Esophagus muscularis mucosa (tissue), 4 donors: ENCODE measurements at regions not wholly inside any gene's neighbourhood (a gene's known extent, or its start where the extent isn't known, plus 50 kb on each side); places are given as distances from the start of the nearest gene placed in this dataset.

Source experiments
- DNase-seq: peaks from one replicate; pipeline ENCODE4 v3.0.0-alpha.2; 2017; ENCODE audit errors: extremely low spot score
- H3K27ac ChIP-seq, 4 donors: fragments of 200-600 bp; sonication (generic); replicated peaks in 1 of 4; 1 replicate in 3 of 4; 2 replicates in 1 of 4; pipeline ENCODE4 v1.5.1; 2016 to 2019; ENCODE audit warnings: mild to moderate bottlenecking in 1 of 4
- H3K27me3 ChIP-seq, 4 donors: fragments of 200-600 bp; sonication (generic); one replicate each; pipeline versions ENCODE4 v1.5.1 to v1.6.0; 2016 to 2019
- H3K36me3 ChIP-seq, 4 donors: fragments of 200-600 bp; sonication (generic); one replicate each; pipeline ENCODE4 v1.5.1; 2016 to 2019
- H3K4me1 ChIP-seq, 4 donors: fragments of 200-600 bp; sonication (generic); one replicate each; pipeline ENCODE4 v1.5.1; 2016 to 2019
- H3K4me3 ChIP-seq, 4 donors: fragments of 200-600 bp; sonication (generic); 1 replicate in 2 of 4; 2 replicates in 2 of 4; pipeline ENCODE4 v1.5.1; 2016 to 2019; ENCODE audit warnings: mild to moderate bottlenecking in 4 of 4, moderate library complexity in 1 of 4
- H3K9me3 ChIP-seq, 4 donors: fragments of 200-600 bp; sonication (generic); 1 replicate in 3 of 4; 2 replicates in 1 of 4; pipeline ENCODE4 v1.5.1; 2016 to 2019
- EP300 ChIP-seq: sonication (generic); formaldehyde crosslinking; IDR thresholded peaks from one replicate; pipeline ENCODE4 v1.6.1; 2017; ENCODE audit warnings: antibody characterized with exemption
- POLR2A ChIP-seq: fragments of 450-650 bp; IDR thresholded peaks from one replicate; pipeline ENCODE4 v1.6.1; 2017; ENCODE audit warnings: antibody characterized with exemption, moderate library complexity, mild to moderate bottlenecking, low read depth
- POLR2AphosphoS5 ChIP-seq, 2 donors: sonication (generic); formaldehyde crosslinking; IDR thresholded peaks; one replicate each; pipeline ENCODE4 v1.6.1; 2017; ENCODE audit warnings: antibody characterized with exemption in 2 of 2
- WGBS: methylation state at CpG from one replicate; pipeline ENCODE4 v1.1.5; 2018; 5-methylcytosine and 5-hydroxymethylcytosine counted together
- intact Hi-C: fragments of 100-400 bp; cut with DNase I; formaldehyde crosslinking; loops from one replicate; pipeline ENCODE4 v1.15.1; 2023
- TF ChIP-seq, protein P1 (sequence below), 3 experiments: fragments of 200-600 bp in 2 of 3; fragments of 450-650 bp in 1 of 3; sonication (generic) in 2 of 3; IDR thresholded peaks; one replicate each; pipeline ENCODE4 v1.5.1; 2017 to 2019; ENCODE audit warnings: antibody characterized with exemption in 3 of 3, mild to moderate bottlenecking in 2 of 3, moderate library complexity in 1 of 3

GRCh38 chr3:146832857-146833458, 227.8 kb upstream of the PLSCR5 start:
- Histone ChIP-seq H3K4me1 (no peaks in the 10 kb centered on the region), H3K27ac (no peak overlapping the region), H3K36me3 (no peaks in the 10 kb centered on the region), H3K9me3 (no peaks in the 10 kb centered on the region), H3K27me3 (no peaks in the 10 kb centered on the region), H3K4me3 (no peak overlapping the region)
- 68% methylated on average over 5 of the region's 5 CpGs for WGBS
- DNase-seq = no peak
- no peak for TF ChIP-seq EP300
- TF ChIP-seq, protein P1, sequence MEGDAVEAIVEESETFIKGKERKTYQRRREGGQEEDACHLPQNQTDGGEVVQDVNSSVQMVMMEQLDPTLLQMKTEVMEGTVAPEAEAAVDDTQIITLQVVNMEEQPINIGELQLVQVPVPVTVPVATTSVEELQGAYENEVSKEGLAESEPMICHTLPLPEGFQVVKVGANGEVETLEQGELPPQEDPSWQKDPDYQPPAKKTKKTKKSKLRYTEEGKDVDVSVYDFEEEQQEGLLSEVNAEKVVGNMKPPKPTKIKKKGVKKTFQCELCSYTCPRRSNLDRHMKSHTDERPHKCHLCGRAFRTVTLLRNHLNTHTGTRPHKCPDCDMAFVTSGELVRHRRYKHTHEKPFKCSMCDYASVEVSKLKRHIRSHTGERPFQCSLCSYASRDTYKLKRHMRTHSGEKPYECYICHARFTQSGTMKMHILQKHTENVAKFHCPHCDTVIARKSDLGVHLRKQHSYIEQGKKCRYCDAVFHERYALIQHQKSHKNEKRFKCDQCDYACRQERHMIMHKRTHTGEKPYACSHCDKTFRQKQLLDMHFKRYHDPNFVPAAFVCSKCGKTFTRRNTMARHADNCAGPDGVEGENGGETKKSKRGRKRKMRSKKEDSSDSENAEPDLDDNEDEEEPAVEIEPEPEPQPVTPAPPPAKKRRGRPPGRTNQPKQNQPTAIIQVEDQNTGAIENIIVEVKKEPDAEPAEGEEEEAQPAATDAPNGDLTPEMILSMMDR (IDR thresholded peaks at IDR 0.05) = no peak
- TF ChIP-seq POLR2AphosphoS5 (IDR thresholded peaks at IDR 0.05) = no peak
- TF ChIP-seq POLR2A = no peak
- intact Hi-C loops = no loop called here

DNA sequence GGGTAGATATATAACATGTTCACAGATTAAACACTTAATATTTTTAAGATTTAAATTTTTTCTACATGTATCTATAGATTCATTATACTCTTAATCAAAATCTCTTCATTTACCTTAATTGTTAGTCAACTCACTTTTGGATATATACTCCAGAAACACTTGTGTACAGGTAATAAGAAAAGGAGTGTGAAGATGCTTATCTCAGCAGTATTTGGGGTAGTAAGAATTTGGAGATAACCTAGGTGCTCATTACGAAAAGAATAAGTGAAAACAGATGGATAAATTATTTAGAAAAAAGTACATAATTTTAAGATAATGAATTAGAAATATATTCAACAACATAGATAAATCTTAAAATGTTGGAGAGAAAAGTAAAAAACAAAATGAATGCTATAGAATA, 226.5 kb upstream of the PLSCR5 start:
- WGBS = 72% methylated on average over 1 of the region's 1 CpG

GRCh38 chr3:146830231-146830630, 225.1 kb upstream of the PLSCR5 start:
- TF ChIP-seq, protein P1 (IDR thresholded peaks at IDR 0.05) = no peak
- TF ChIP-seq EP300 (no peak), POLR2A (no peak), POLR2AphosphoS5 (IDR thresholded peaks at IDR 0.05) (no peak)
- no peaks in the 10 kb centered on the region for H3K4me1 ChIP-seq
- no peak overlapping the region for H3K27ac ChIP-seq
- no peak overlapping the region for H3K4me3 ChIP-seq
- intact Hi-C loops = no loop called here
- no peaks in the 10 kb centered on the region for H3K27me3 ChIP-seq
- no peaks in the 10 kb centered on the region for H3K9me3 ChIP-seq
- DNase-seq = no peak
- H3K36me3 ChIP-seq = no peaks in the 10 kb centered on the region

More for the DNA sequence above, 226.5 kb upstream of the PLSCR5 start:
- Histone ChIP-seq H3K36me3 (no peaks in the 10 kb centered on the region), H3K9me3 (no peaks in the 10 kb centered on the region), H3K4me3 (no peak overlapping the region), H3K27me3 (no peaks in the 10 kb centered on the region), H3K27ac (no peak overlapping the region), H3K4me1 (no peaks in the 10 kb centered on the region)
- intact Hi-C loops = no loop called here
- TF ChIP-seq POLR2AphosphoS5 (IDR thresholded peaks at IDR 0.05) (no peak), EP300 (no peak), POLR2A (no peak)
- TF ChIP-seq, protein P1 (IDR thresholded peaks at IDR 0.05) = no peak
- DNase-seq = no peak

DNA sequence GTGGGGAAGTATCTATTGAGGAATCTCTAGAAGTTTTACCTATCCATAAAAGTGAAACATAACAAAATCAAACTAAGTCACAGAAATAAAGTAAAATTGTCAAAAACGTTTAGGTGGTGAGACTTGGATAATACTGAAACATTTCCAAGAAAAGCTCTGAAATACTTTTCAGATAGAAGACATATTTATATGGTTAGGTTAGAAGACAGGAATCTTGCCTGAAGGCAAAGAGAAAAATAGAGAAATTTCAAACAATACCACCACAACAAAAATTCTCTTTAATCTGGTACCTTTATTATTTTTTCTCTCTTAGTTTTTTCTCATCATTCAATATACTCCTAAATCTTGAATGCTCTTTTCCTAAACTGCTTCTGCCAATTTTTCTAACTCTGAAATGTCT, 222.7 kb upstream of the PLSCR5 start:
- Histone ChIP-seq H3K9me3 (no peaks in the 10 kb centered on the region), H3K36me3 (no peaks in the 10 kb centered on the region), H3K4me1 (peaks cover 0 to 7% (median 3%) of the 10 kb centered on the region in 4 donors), H3K27ac (no peak overlapping the region), H3K4me3 (no peak overlapping the region), H3K27me3 (no peaks in the 10 kb centered on the region)
- TF ChIP-seq EP300 (no peak), POLR2A (no peak), POLR2AphosphoS5 (IDR thresholded peaks at IDR 0.05) (no peak)
- TF ChIP-seq, protein P1 (IDR thresholded peaks at IDR 0.05) = no peak
- DNase-seq = no peak
- intact Hi-C loops = no loop called here
- 9% methylated on average over 1 of the region's 1 CpG for WGBS

- TF ChIP-seq, protein P1 (IDR thresholded peaks at IDR 0.05) = no peak
- TF ChIP-seq EP300 (no peak), POLR2AphosphoS5 (IDR thresholded peaks at IDR 0.05) (no peak), POLR2A (no peak)
- intact Hi-C loops = no loop called here
- no peaks in the 10 kb centered on the region for H3K9me3 ChIP-seq
- no peaks in the 10 kb centered on the region for H3K27me3 ChIP-seq
- no peaks in the 10 kb centered on the region for H3K36me3 ChIP-seq
- WGBS = 71% methylated on average over 1 of the region's 1 CpG
- no peak for DNase-seq
- no peak overlapping the region for H3K27ac ChIP-seq
- H3K4me1 ChIP-seq = peaks cover 0 to 7% (median 3%) of the 10 kb centered on the region in 4 donors
- no peak overlapping the region for H3K4me3 ChIP-seq
Observed at GRCh38 chr3:146823622-146824021, 218.5 kb upstream of the PLSCR5 start.
